ENCODE measurements at regions not wholly inside any gene's neighbourhood (a gene's known extent, or its start where the extent isn't known, plus 50 kb on each side); places are given as distances from the start of the nearest gene placed in this dataset.

DNA sequence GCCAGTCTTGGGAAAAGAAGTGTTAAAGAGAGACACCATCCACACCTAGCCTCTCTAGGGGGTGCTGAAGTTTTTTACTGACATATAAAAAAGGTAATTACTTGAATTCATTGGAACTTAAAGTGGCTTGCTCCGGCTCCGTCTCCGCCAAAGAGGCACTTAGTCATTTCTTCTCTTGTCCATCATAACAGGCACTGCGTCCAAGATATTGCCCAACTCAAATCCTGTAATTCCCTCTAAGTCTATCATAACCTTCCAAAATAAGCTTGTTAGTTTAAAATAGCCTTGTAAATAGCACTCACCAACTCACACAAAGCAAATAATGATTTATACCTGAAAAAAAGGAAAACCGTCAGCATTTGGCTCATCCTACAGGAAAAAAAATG is 160.5 kb downstream of the ZBTB18 start:
- H3K4me3 ChIP-seq = no peak overlapping the region
- no peaks in the 10 kb centered on the region for H3K27me3 ChIP-seq
- H3K4me1 ChIP-seq = peaks cover 0 to 17% (median 8%) of the 10 kb centered on the region in 4 donors
- intact Hi-C loops (cut with DNase I; ENCODE audit: low total_unique reads) = no loop called here
- H3K27ac ChIP-seq = peak overlapping the region in 1 of 5 donors; percentile 13
- no peaks in the 10 kb centered on the region for H3K9me3 ChIP-seq
- no peaks in the 10 kb centered on the region for H3K36me3 ChIP-seq
- TF ChIP-seq, protein P1, sequence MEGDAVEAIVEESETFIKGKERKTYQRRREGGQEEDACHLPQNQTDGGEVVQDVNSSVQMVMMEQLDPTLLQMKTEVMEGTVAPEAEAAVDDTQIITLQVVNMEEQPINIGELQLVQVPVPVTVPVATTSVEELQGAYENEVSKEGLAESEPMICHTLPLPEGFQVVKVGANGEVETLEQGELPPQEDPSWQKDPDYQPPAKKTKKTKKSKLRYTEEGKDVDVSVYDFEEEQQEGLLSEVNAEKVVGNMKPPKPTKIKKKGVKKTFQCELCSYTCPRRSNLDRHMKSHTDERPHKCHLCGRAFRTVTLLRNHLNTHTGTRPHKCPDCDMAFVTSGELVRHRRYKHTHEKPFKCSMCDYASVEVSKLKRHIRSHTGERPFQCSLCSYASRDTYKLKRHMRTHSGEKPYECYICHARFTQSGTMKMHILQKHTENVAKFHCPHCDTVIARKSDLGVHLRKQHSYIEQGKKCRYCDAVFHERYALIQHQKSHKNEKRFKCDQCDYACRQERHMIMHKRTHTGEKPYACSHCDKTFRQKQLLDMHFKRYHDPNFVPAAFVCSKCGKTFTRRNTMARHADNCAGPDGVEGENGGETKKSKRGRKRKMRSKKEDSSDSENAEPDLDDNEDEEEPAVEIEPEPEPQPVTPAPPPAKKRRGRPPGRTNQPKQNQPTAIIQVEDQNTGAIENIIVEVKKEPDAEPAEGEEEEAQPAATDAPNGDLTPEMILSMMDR (IDR thresholded peaks at IDR 0.05) = no peak
- TF ChIP-seq POLR2A (IDR thresholded peaks at IDR 0.05) (no peak), EP300 (IDR thresholded peaks at IDR 0.05) (no peak), POLR2AphosphoS5 (IDR thresholded peaks at IDR 0.05) (no peak)
- 77 to 87% (median 80%) methylated on average over 5 of the region's 5 CpGs for WGBS, 5 donors
- DNase-seq = no peak

DNA sequence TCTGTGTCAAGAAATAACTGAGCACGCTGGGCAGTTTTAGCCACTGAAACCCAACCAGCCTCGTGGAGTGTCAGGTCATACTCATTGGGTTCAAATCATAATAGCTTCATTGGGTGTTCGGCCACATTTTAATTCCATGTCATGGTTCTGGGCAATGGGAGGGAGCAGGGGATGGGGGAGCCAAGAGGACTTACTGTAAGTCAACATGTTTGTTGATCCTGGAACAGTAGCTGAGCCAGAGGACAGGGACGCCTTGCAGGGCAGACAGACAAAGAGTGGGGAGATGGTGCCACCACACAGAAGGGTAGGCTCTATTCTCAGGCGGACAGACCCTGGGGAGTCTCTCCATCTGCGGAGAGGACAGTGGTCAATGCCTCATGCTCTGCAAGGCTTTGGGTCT is 161.1 kb downstream of the ZBTB18 start:
- H3K4me1 ChIP-seq = peaks cover 0 to 17% (median 8%) of the 10 kb centered on the region in 4 donors
- no peak overlapping the region for H3K27ac ChIP-seq
- H3K27me3 ChIP-seq = no peaks in the 10 kb centered on the region
- H3K36me3 ChIP-seq = no peaks in the 10 kb centered on the region
- no peaks in the 10 kb centered on the region for H3K9me3 ChIP-seq
- H3K4me3 ChIP-seq = no peak overlapping the region
- intact Hi-C loops (cut with DNase I; ENCODE audit: low total_unique reads) = no loop called here
- TF ChIP-seq EP300 (IDR thresholded peaks at IDR 0.05) = no peak
- no peak for TF ChIP-seq POLR2AphosphoS5 (IDR thresholded peaks at IDR 0.05)
- no peak for DNase-seq
- WGBS, 5 donors = 72 to 79% (median 76%) methylated on average over 6 of the region's 6 CpGs

DNA sequence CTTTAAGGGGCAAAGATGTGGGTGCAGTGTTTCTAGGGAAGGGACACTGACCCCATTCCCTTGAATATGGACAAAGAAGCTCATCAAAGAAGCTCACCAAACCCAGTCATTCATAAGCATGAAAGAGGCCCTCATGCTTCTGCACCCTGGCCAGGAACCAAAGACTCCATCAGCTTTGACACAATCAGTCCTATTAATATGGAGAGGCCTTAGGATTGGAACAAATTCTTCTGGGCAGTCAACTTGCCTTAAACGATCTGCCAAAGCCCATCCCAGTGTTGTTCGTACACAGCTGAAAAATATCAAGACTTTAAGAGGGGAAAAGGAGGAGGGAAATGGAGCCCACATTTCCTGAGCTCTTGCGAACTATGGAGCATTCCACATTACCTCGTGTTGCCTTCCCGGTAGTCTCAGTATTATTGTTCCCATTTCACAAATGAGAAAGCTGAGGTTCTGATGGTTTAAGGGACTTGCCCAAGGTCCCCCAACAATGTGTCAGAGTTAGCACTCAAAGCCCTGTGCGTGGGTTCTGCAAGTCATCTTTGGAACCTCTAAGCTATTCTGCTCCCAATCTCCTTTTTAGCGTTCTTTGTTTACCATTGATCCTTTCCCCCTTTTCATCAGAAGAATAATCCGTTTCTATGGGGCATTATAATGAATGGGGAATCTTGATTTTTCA is 161.9 kb downstream of the ZBTB18 start:
- Histone ChIP-seq H3K9me3 (no peaks in the 10 kb centered on the region), H3K27me3 (no peaks in the 10 kb centered on the region), H3K4me3 (no peak overlapping the region), H3K27ac (no peak overlapping the region), H3K4me1 (peaks cover 0 to 17% (median 8%) of the 10 kb centered on the region in 4 donors), H3K36me3 (no peaks in the 10 kb centered on the region)
- DNase-seq = peak in 1 of 2 donors; percentile 53
- TF ChIP-seq POLR2AphosphoS5 (IDR thresholded peaks at IDR 0.05) (no peak), POLR2A (IDR thresholded peaks at IDR 0.05) (no peak), EP300 (IDR thresholded peaks at IDR 0.05) (no peak)
- TF ChIP-seq, protein P1 (IDR thresholded peaks at IDR 0.05) = no peak
- intact Hi-C loops (cut with DNase I; ENCODE audit: low total_unique reads) = no loop called here
- 63 to 77% (median 71%) methylated on average over 8 of the region's 8 CpGs for WGBS, 5 donors

DNA sequence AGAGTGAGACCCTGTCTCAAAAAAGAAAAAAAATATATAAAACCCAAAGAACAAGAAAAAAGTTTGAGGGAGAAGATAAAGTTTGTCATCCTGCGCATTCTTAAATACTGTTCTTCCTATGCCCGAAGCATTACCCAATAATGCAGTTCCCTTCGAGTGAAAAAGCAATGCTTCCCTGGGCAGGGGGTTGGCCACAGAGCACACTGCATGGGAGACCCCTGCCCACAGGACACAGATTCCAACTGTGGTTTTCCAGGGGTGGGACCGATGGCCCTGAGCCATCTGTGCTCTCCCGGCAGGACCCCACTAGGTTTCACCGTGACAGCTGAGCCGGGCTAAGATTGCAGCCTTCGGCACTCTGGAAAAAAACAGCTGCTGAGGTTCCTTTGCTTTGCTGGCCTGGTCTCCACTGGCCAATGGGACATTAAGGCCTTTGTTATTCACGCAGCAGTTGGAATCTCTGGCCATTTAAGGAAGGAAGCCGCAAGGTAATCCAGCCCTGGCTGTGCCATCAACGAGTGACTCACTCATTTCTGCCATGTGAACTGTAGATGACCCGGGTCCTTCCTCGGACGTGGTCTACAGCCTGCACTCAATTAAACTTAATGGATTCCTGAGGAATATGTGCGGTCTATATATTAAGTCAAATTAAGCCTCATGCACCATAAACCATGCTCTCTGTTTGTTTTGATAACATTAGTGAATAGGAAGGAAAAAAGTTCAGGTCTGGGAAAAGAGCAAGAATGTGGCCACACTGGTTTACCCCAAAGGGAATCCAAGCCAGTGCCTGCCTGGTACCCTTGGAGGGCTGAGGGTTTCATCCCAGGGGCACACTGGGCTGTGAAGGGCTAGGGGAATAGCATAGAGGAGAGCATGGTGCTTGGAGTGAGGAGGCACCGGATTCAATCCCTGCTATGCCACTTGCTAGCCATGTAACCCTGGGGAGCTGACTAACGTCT is 163.2 kb downstream of the ZBTB18 start:
- 48 to 65% (median 62%) methylated on average over 14 to 17 of the region's 17 CpGs for WGBS, 5 donors
- no peaks in the 10 kb centered on the region for H3K36me3 ChIP-seq
- peak in 1 of 3 donors; percentile 19 for TF ChIP-seq POLR2AphosphoS5 (IDR thresholded peaks at IDR 0.05)
- TF ChIP-seq, protein P1 (IDR thresholded peaks at IDR 0.05) = no peak
- no peaks in the 10 kb centered on the region for H3K9me3 ChIP-seq
- H3K27ac ChIP-seq = peak overlapping the region in 2 of 5 donors; percentile 42 to 54
- DNase-seq = peak in 1 of 2 donors; percentile 68
- H3K4me1 ChIP-seq = peaks cover 0 to 17% (median 8%) of the 10 kb centered on the region in 4 donors
- H3K4me3 ChIP-seq = no peak overlapping the region
- intact Hi-C loops (cut with DNase I; ENCODE audit: low total_unique reads) = no loop called here
- no peaks in the 10 kb centered on the region for H3K27me3 ChIP-seq

Data from stomach (tissue), 8 donors.